Ovary (tissue), 3 donors: ENCODE measurements at regions not wholly inside any gene's neighbourhood (a gene's known extent, or its start where the extent isn't known, plus 50 kb on each side); places are given as distances from the start of the nearest gene placed in this dataset.

Experiments
- CTCF ChIP-seq, 3 donors: fragments of 450-650 bp in 2 of 3; fragments of 200-600 bp in 1 of 3; IDR thresholded peaks; one replicate each; pipeline versions ENCODE4 v1.5.1 to v1.8.0; 2016 to 2022; ENCODE audit warnings: antibody characterized with exemption in 3 of 3, mild to moderate bottlenecking in 1 of 3
- EP300 ChIP-seq: sonication (generic); formaldehyde crosslinking; IDR thresholded peaks from one replicate; pipeline ENCODE4 v1.6.1; 2017; ENCODE audit warnings: antibody characterized with exemption
- POLR2A ChIP-seq: fragments of 450-650 bp; IDR thresholded peaks from one replicate; pipeline ENCODE4 v1.6.1; 2017; ENCODE audit warnings: antibody characterized with exemption, mild to moderate bottlenecking, moderate library complexity
- donor health status: DM: no; HTN: no; CAD: no.

GRCh38 chr14:104264495-104265265, 126.3 kb downstream of the KIF26A start:
- TF ChIP-seq CTCF (IDR thresholded peaks at IDR 0.05) (no peak), POLR2A (no peak), EP300 (no peak)
